ENCODE measurements at regions not wholly inside any gene's neighbourhood (a gene's known extent, or its start where the extent isn't known, plus 50 kb on each side); places are given as distances from the start of the nearest gene placed in this dataset.

- Histone ChIP-seq H3K4me3 (replicated peaks in 1 of 2; ENCODE audit: low read depth in 1 of 2, low read length in 2 of 2) (no peak overlapping the region), H3K9ac (ENCODE audit: low read length) (no peak overlapping the region), H3K79me2 (ENCODE audit: insufficient read depth, low read length) (no peaks in the 10 kb centered on the region), H3K36me3 (ENCODE audit: control insufficient read depth in 1 of 2, insufficient read depth in 2 of 2, low read length in 2 of 2) (no peaks in the 10 kb centered on the region), H2AFZ (ENCODE audit: low read depth, low read length, poor library complexity, severe bottlenecking) (no peak overlapping the region), H3K4me2 (ENCODE audit: low read length) (no peak overlapping the region), H3K4me1 (ENCODE audit: control insufficient read depth in 1 of 2, insufficient read depth in 2 of 2, low read length in 2 of 2) (no peaks in the 10 kb centered on the region), H3K9me3 (ENCODE audit: control insufficient read depth in 1 of 2, insufficient read depth in 1 of 2, low read depth in 1 of 2, low read length in 2 of 2) (peaks cover 12 to 14% of the 10 kb centered on the region in 2 experiments; a peak in 2 of 4 replicates), H4K20me1 (ENCODE audit: insufficient read depth) (no peaks in the 10 kb centered on the region), H3K9me2 (ENCODE audit: insufficient read depth) (no peaks in the 10 kb centered on the region), H3K27me3 (ENCODE audit: insufficient read depth, low read length) (no peaks in the 10 kb centered on the region), H3K27ac (ENCODE audit: low read depth, low read length) (no peak overlapping the region)
- BruUV-seq (replicated peaks): no TSS peak
- ChIA-PET RAD21 (ENCODE audit: low non-redundant PET in 1 of 2, low total read pairs in 2 of 2, uncharacterized antibody in 2 of 2, unreplicated experiment in 2 of 2) (no interaction called here), CTCF (no interaction called here), POLR2A (no interaction called here)
- intact Hi-C loops (cut with micrococcal nuclease): no loop called here
- DNase-seq (ENCODE audit: low read depth, low spot score): no peak
- ATAC-seq: no peak
- TF ChIP-seq CEBPB (IDR thresholded peaks at IDR 0.05; ENCODE audit: low read depth) (no peak), EZH2phosphoT487 (IDR thresholded peaks at IDR 0.05; ENCODE audit: borderline replicate concordance) (no peak), YY1 (IDR thresholded peaks at IDR 0.05; ENCODE audit: extremely low read depth, insufficient replicate concordance, low read depth, low read length) (no peak), POLR2AphosphoS5 (IDR thresholded peaks at IDR 0.05; ENCODE audit: low read depth, low read length) (no peak), MAX (IDR thresholded peaks at IDR 0.05) (no peak), RAD21 (IDR thresholded peaks at IDR 0.05; ENCODE audit: low read depth) (no peak), SRF (IDR thresholded peaks at IDR 0.05; ENCODE audit: low read depth) (no peak), POLR2A (IDR thresholded peaks at IDR 0.05; ENCODE audit: borderline replicate concordance, extremely low read depth, insufficient read depth, insufficient read length) (no peak)
- TF ChIP-seq, protein P1, sequence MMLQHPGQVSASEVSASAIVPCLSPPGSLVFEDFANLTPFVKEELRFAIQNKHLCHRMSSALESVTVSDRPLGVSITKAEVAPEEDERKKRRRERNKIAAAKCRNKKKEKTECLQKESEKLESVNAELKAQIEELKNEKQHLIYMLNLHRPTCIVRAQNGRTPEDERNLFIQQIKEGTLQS (IDR thresholded peaks at IDR 0.05): no peak
Measured at GRCh38 chr11:37087650-37088572, 489.9 kb upstream of the RAG2 start.

DNA sequence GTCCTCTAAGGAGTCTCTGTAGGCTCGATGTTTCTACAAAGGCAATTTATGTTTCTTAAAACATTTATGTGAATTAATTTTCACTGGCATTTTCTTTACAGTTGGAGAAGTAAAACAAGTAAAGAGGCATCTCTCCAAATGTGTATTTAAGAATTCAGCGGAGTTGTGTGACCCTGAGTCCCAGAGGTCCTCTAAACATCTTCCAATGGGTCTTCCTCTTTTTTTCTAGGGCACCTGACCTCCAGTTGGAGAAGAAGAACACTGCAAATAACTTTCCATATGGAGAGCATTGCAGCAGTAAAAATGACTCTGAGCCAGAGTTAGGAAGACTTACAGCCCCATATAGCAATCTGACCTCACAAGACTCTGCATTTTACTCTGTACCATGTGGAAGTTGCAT, 480.5 kb upstream of the RAG2 start:
- H3K4me1 ChIP-seq (ENCODE audit: control insufficient read depth in 1 of 2, insufficient read depth in 2 of 2, low read length in 2 of 2): no peaks in the 10 kb centered on the region
- intact Hi-C loops (cut with micrococcal nuclease): no loop called here
- H4K20me1 ChIP-seq (ENCODE audit: insufficient read depth): no peaks in the 10 kb centered on the region
- H3K27ac ChIP-seq (ENCODE audit: low read depth, low read length): no peak overlapping the region
- H3K4me3 ChIP-seq (replicated peaks in 1 of 2; ENCODE audit: low read depth in 1 of 2, low read length in 2 of 2): no peak overlapping the region
- ChIA-PET POLR2A (no interaction called here), RAD21 (ENCODE audit: low non-redundant PET in 1 of 2, low total read pairs in 2 of 2, uncharacterized antibody in 2 of 2, unreplicated experiment in 2 of 2) (no interaction called here), CTCF (no interaction called here)
- H3K4me2 ChIP-seq (ENCODE audit: low read length): no peak overlapping the region
- ATAC-seq: no peak
- no peaks in the 10 kb centered on the region for H3K79me2 ChIP-seq (ENCODE audit: insufficient read depth, low read length)
- no peak overlapping the region for H3K9ac ChIP-seq (ENCODE audit: low read length)
- no peak overlapping the region for H2AFZ ChIP-seq (ENCODE audit: low read depth, low read length, poor library complexity, severe bottlenecking)
- no TSS peak for BruUV-seq (replicated peaks)
- no peaks in the 10 kb centered on the region for H3K36me3 ChIP-seq (ENCODE audit: control insufficient read depth in 1 of 2, insufficient read depth in 2 of 2, low read length in 2 of 2)
- H3K9me3 ChIP-seq (ENCODE audit: control insufficient read depth in 1 of 2, insufficient read depth in 1 of 2, low read depth in 1 of 2, low read length in 2 of 2): peaks cover 0 to 26% of the 10 kb centered on the region in 2 experiments; a peak in 2 of 4 replicates
- no peaks in the 10 kb centered on the region for H3K27me3 ChIP-seq (ENCODE audit: insufficient read depth, low read length)
- no peaks in the 10 kb centered on the region for H3K9me2 ChIP-seq (ENCODE audit: insufficient read depth)
- no peak for DNase-seq (ENCODE audit: low read depth, low spot score)
- no peak for TF ChIP-seq ZNF274 (IDR thresholded peaks at IDR 0.05; ENCODE audit: low read depth, low read length)
- no peak for TF ChIP-seq ELF1 (IDR thresholded peaks at IDR 0.05; ENCODE audit: borderline replicate concordance, low read depth)
- TF ChIP-seq SP1 (IDR thresholded peaks at IDR 0.05; ENCODE audit: low read depth): no peak
- TF ChIP-seq, protein P2, sequence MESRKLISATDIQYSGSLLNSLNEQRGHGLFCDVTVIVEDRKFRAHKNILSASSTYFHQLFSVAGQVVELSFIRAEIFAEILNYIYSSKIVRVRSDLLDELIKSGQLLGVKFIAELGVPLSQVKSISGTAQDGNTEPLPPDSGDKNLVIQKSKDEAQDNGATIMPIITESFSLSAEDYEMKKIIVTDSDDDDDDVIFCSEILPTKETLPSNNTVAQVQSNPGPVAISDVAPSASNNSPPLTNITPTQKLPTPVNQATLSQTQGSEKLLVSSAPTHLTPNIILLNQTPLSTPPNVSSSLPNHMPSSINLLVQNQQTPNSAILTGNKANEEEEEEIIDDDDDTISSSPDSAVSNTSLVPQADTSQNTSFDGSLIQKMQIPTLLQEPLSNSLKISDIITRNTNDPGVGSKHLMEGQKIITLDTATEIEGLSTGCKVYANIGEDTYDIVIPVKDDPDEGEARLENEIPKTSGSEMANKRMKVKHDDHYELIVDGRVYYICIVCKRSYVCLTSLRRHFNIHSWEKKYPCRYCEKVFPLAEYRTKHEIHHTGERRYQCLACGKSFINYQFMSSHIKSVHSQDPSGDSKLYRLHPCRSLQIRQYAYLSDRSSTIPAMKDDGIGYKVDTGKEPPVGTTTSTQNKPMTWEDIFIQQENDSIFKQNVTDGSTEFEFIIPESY (IDR thresholded peaks at IDR 0.05; ENCODE audit: extremely low read depth, insufficient replicate concordance, low read length): no peak
- no peak for TF ChIP-seq JUND (IDR thresholded peaks at IDR 0.05)
- TF ChIP-seq YY1 (IDR thresholded peaks at IDR 0.05; ENCODE audit: extremely low read depth, insufficient replicate concordance, low read depth, low read length): no peak
- TF ChIP-seq ZFX (IDR thresholded peaks at IDR 0.05): no peak
- TF ChIP-seq POLR2AphosphoS5 (IDR thresholded peaks at IDR 0.05; ENCODE audit: low read depth, low read length): no peak
- TF ChIP-seq EZH2 (IDR thresholded peaks at IDR 0.05): no peak
- no peak for TF ChIP-seq TCF7L2 (IDR thresholded peaks at IDR 0.05; ENCODE audit: borderline replicate concordance, extremely low read depth, insufficient read depth, insufficient read length)
